GM19328 (cell line): ENCODE measurements at regions not wholly inside any gene's neighbourhood (a gene's known extent, or its start where the extent isn't known, plus 50 kb on each side); places are given as distances from the start of the nearest gene placed in this dataset.

ENCODE experiments used
- ATAC-seq: cut with Tn5 transposase; IDR thresholded peaks from one replicate; pipeline ENCODE4 v1.9.1; 2021; ENCODE audit warnings: mild to moderate bottlenecking, moderate library complexity; ENCODE audit not compliant: unreplicated experiment

GRCh38 chr4:184310881-184311709, 93.4 kb upstream of the ENPP6 start:
- ATAC-seq, result no peak

GRCh38 chr4:184310171-184310567, 92.5 kb upstream of the ENPP6 start:
- no peak for ATAC-seq

- ATAC-seq, result no peak
Observed at GRCh38 chr4:184309241-184310170, 91.8 kb upstream of the ENPP6 start.

GRCh38 chr4:184306949-184307348, 89.3 kb upstream of the ENPP6 start:
- ATAC-seq, result no peak

GRCh38 chr4:184306470-184306869, 88.8 kb upstream of the ENPP6 start:
- ATAC-seq, result no peak

- ATAC-seq, result no peak
Observed at GRCh38 chr4:184300816-184301215, 83.1 kb upstream of the ENPP6 start.

GRCh38 chr4:184298254-184298653, 80.6 kb upstream of the ENPP6 start:
- ATAC-seq, result no peak

- ATAC-seq, result no peak
Observed at GRCh38 chr4:184295206-184295605, 77.5 kb upstream of the ENPP6 start.

- no peak for ATAC-seq
Observed at GRCh38 chr4:184294606-184295133, 77.0 kb upstream of the ENPP6 start.

- ATAC-seq, result no peak
Observed at GRCh38 chr4:184293552-184293951, 75.9 kb upstream of the ENPP6 start.

GRCh38 chr4:184292877-184293276, 75.2 kb upstream of the ENPP6 start:
- no peak for ATAC-seq

GRCh38 chr4:184292465-184292867, 74.8 kb upstream of the ENPP6 start:
- ATAC-seq, result no peak

GRCh38 chr4:184289179-184289535, 71.5 kb upstream of the ENPP6 start:
- no peak for ATAC-seq

GRCh38 chr4:184288451-184289178, 70.9 kb upstream of the ENPP6 start:
- ATAC-seq, result peak; percentile 46

GRCh38 chr4:184287697-184288255, 70.1 kb upstream of the ENPP6 start:
- no peak for ATAC-seq

- no peak for ATAC-seq
Observed at GRCh38 chr4:184286358-184286757, 68.7 kb upstream of the ENPP6 start.

GRCh38 chr4:184284742-184285141, 67.1 kb upstream of the ENPP6 start:
- no peak for ATAC-seq

- ATAC-seq, result no peak
Observed at GRCh38 chr4:184284336-184284690, 66.6 kb upstream of the ENPP6 start.

- ATAC-seq, result peak; percentile 0
Observed at GRCh38 chr4:184283659-184284335, 66.1 kb upstream of the ENPP6 start.
